ENCODE measurements at regions not wholly inside any gene's neighbourhood (a gene's known extent, or its start where the extent isn't known, plus 50 kb on each side); places are given as distances from the start of the nearest gene placed in this dataset.

GRCh38 chr5:155844542-155844941, 482.4 kb upstream of the SGCD start:
- 83% methylated on average over 4 of the region's 4 CpGs for WGBS
- Histone ChIP-seq H3K9me3 (ENCODE audit: control insufficient read depth in 4 of 4, low read length in 3 of 4) (no peaks in the 10 kb centered on the region), H3K36me3 (ENCODE audit: control insufficient read depth in 4 of 4, insufficient read depth in 3 of 4, low read depth in 1 of 4, low read length in 3 of 4) (no peaks in the 10 kb centered on the region), H3K4me3 (ENCODE audit: low read depth in 1 of 3, low read length in 3 of 3) (no peak overlapping the region), H3K4me1 (ENCODE audit: control insufficient read depth in 4 of 4, insufficient read depth in 4 of 4, low read length in 3 of 4) (no peaks in the 10 kb centered on the region), H3K27me3 (ENCODE audit: control insufficient read depth in 4 of 4, insufficient read depth in 4 of 4, low read length in 3 of 4) (no peaks in the 10 kb centered on the region), H3K27ac (ENCODE audit: low read depth in 1 of 2, low read length in 2 of 2) (no peak overlapping the region), H3K9ac (ENCODE audit: low read depth in 1 of 2, low read length in 2 of 2) (no peak overlapping the region)
- TF ChIP-seq ZBTB33 (IDR thresholded peaks at IDR 0.05) (no peak), EGR1 (IDR thresholded peaks at IDR 0.05; ENCODE audit: low read depth in 2 of 2) (no peak), YY1 (IDR thresholded peaks at IDR 0.05) (no peak), GABPA (IDR thresholded peaks at IDR 0.05 in 1 of 2, conservative IDR thresholded peaks at IDR 0.05 in 1 of 2) (no peak), TAF1 (conservative IDR thresholded peaks at IDR 0.05) (no peak), MAX (IDR thresholded peaks at IDR 0.05) (no peak), FOXA2 (IDR thresholded peaks at IDR 0.05) (no peak), RXRA (IDR thresholded peaks at IDR 0.05) (no peak), REST (IDR thresholded peaks at IDR 0.05) (no peak), NR2F2 (IDR thresholded peaks at IDR 0.05) (no peak), CTCF (IDR thresholded peaks at IDR 0.05; ENCODE audit: low read depth, low read length, missing input control) (no peak), FOXA1 (IDR thresholded peaks at IDR 0.05) (no peak), HNF4G (IDR thresholded peaks at IDR 0.05) (no peak), SP1 (IDR thresholded peaks at IDR 0.05) (no peak), RAD21 (IDR thresholded peaks at IDR 0.05) (no peak), JUND (IDR thresholded peaks at IDR 0.05) (no peak), ATF3 (IDR thresholded peaks at IDR 0.05) (no peak), HNF4A (conservative IDR thresholded peaks at IDR 0.05) (no peak)
- no peak for DNase-seq (ENCODE audit: low spot score)

Measured in liver (tissue), 8 donors.